ENCODE measurements at regions not wholly inside any gene's neighbourhood (a gene's known extent, or its start where the extent isn't known, plus 50 kb on each side); places are given as distances from the start of the nearest gene placed in this dataset.

DNA sequence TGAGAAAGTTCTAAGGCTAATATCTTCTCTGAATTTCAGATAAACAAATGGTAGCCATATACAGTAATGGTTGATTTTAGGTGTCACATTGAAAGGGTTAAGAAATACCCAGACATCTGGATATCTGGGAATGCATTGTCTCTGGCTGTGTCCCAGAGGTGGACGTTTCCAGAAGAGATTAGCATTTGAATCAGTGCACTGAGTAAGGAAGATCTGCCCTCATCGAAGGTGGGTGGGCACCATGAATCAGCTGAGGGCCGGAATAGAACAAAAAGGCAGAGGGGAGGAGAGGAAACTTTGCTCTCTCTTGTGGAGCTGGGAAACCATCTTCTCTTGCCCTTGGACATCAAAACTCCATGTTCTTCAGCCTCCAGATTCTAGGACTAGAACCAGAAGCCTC, 554.4 kb downstream of the IRX1 start (continued):
- TF ChIP-seq SMC3 (IDR thresholded peaks at IDR 0.05) (no peak), ATOH8 (CRISPR knock-in tag; IDR thresholded peaks at IDR 0.05; ENCODE audit: low read depth) (no peak), CBX8 (IDR thresholded peaks at IDR 0.05) (no peak), MYC (IDR thresholded peaks at IDR 0.05; ENCODE audit: borderline replicate concordance, low read length) (no peak), RAD21 (conservative IDR thresholded peaks at IDR 0.05 in 1 of 2, IDR thresholded peaks at IDR 0.05 in 1 of 2) (no peak)
- TF ChIP-seq, protein P1, sequence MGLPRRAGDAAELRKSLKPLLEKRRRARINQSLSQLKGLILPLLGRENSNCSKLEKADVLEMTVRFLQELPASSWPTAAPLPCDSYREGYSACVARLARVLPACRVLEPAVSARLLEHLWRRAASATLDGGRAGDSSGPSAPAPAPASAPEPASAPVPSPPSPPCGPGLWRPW (IDR thresholded peaks at IDR 0.05), result no peak

- FAIRE-seq (no peak), DNase-seq (ENCODE audit: low read depth in 1 of 2, low spot score in 1 of 2) (no peak), ATAC-seq (no peak)
- TF ChIP-seq CEBPB (IDR thresholded peaks at IDR 0.05), result no peak
- TF ChIP-seq NR3C1 (IDR thresholded peaks at IDR 0.05), result no peak
- TF ChIP-seq HEYL (CRISPR knock-in tag; IDR thresholded peaks at IDR 0.05), result no peak
- TF ChIP-seq KDM1A (IDR thresholded peaks at IDR 0.05; ENCODE audit: low read depth), result no peak
- TF ChIP-seq JUNB (IDR thresholded peaks at IDR 0.05), result no peak
- no peak for TF ChIP-seq RARB (CRISPR knock-in tag; IDR thresholded peaks at IDR 0.05)
- no peak for TF ChIP-seq RFX5 (IDR thresholded peaks at IDR 0.05)
- no peak for TF ChIP-seq SMC3 (IDR thresholded peaks at IDR 0.05)
- H3K27ac ChIP-seq, result no peak overlapping the region
- 0% methylated on average over 1 of the region's 1 CpG for WGBS (ENCODE audit: missing lambda C conversion rate)
- no peak overlapping the region for H3K4me3 ChIP-seq
- no peak overlapping the region for H3K4me2 ChIP-seq
- POLR2A ChIA-PET, result no interaction called here
- no peaks in the 10 kb centered on the region for H3K4me1 ChIP-seq
- CTCF ChIA-PET, result no interaction called here
- H3K9me3 ChIP-seq, result no peaks in the 10 kb centered on the region
Observed at GRCh38 chr5:4156153-4156552, 560.5 kb downstream of the IRX1 start.

DNA sequence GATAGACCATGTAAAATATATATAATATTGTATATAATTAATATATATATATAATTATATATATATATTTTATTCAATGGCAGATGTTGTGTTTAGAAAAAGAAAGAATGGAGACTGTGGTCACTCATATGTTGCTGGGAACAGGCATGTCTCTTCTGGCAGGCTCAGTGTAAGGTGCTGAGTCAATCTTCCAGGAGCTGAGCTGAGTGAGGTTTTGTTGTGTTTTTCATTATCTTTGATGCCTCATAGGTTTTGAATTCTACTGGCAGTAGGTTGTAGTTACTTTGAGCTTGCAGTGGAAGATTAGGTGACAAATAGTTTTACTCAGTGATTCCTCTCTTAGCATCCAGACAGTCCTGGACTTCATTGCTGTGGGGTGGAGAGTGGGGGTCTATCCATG, 561.3 kb downstream of the IRX1 start:
- H3K4me2 ChIP-seq, result no peak overlapping the region
- no peaks in the 10 kb centered on the region for H3K9me3 ChIP-seq
- ChIA-PET POLR2A (no interaction called here), CTCF (no interaction called here)
- no peak overlapping the region for H3K4me3 ChIP-seq
- H3K27ac ChIP-seq, result no peak overlapping the region
- H3K4me1 ChIP-seq, result no peaks in the 10 kb centered on the region
- no peak for TF ChIP-seq MAZ (IDR thresholded peaks at IDR 0.05; ENCODE audit: borderline replicate concordance, low read depth, low read length)
- no peak for TF ChIP-seq EP300 (IDR thresholded peaks at IDR 0.05)
- no peak for TF ChIP-seq MAFK (IDR thresholded peaks at IDR 0.05; ENCODE audit: partially characterized antibody)
- no peak for TF ChIP-seq EHMT2 (IDR thresholded peaks at IDR 0.05; ENCODE audit: low read depth)
- TF ChIP-seq ZC3H11A (IDR thresholded peaks at IDR 0.05), result no peak
- no peak for TF ChIP-seq POLR2A (IDR thresholded peaks at IDR 0.05; ENCODE audit: low read length)
- no peak for TF ChIP-seq ESRRA (IDR thresholded peaks at IDR 0.05; ENCODE audit: borderline replicate concordance, low read length)
- TF ChIP-seq FOSB (CRISPR knock-in tag; IDR thresholded peaks at IDR 0.05), result no peak
- TF ChIP-seq KDM5A (IDR thresholded peaks at IDR 0.05), result no peak
- ATAC-seq (no peak), FAIRE-seq (no peak), DNase-seq (ENCODE audit: low read depth in 1 of 2, low spot score in 1 of 2) (no peak)

DNA sequence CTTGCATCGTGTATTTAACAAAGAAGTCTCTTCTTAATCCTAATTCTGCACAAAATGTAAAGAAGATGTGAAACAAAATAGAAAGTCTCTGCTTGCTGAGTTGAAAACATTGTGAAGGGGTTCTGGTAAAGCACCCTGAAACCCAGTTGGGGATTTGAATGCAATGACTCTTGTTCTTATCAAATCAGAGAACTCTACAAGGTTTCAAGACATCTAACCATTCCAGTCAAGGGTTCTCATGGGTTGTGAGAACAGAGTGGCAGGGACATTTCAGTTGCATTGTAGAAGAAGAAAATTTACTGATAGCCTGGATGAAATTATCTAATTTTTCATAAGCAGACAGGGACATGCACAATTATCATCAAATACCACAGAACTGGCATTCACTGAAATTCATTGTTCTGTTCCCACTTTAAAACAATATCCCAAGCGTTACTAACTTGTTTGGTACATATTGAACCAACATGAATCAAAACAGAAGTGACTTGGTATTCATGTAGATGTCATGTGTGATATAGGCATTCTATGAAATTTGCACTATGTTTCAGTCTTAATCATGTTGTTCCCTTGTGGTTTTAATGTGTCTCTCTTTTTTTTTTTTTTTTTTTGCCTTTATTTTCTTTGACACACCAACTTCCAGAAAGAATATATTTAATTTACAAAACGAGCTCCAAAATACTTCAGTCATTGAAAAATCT, 563.3 kb downstream of the IRX1 start:
- WGBS (ENCODE audit: missing lambda C conversion rate), result 3% methylated on average over 3 of the region's 3 CpGs
- Histone ChIP-seq H3K27ac (no peak overlapping the region), H3K4me2 (no peak overlapping the region), H3K9me3 (no peaks in the 10 kb centered on the region), H3K4me3 (no peak overlapping the region), H3K4me1 (no peaks in the 10 kb centered on the region)
- POLR2A ChIA-PET, result no interaction called here
- no peak for TF ChIP-seq CTCF (IDR thresholded peaks at IDR 0.05)
- no peak for TF ChIP-seq TFCP2L1 (CRISPR knock-in tag; IDR thresholded peaks at IDR 0.05)
- no peak for TF ChIP-seq FOSB (CRISPR knock-in tag; IDR thresholded peaks at IDR 0.05)
- no peak for TF ChIP-seq JUNB (IDR thresholded peaks at IDR 0.05)
- DNase-seq (ENCODE audit: low read depth in 1 of 2, low spot score in 1 of 2) (no peak), ATAC-seq (no peak), FAIRE-seq (no peak)
- CTCF ChIA-PET, result no interaction called here
